ENCODE measurements at regions not wholly inside any gene's neighbourhood (a gene's known extent, or its start where the extent isn't known, plus 50 kb on each side); places are given as distances from the start of the nearest gene placed in this dataset.

DNA sequence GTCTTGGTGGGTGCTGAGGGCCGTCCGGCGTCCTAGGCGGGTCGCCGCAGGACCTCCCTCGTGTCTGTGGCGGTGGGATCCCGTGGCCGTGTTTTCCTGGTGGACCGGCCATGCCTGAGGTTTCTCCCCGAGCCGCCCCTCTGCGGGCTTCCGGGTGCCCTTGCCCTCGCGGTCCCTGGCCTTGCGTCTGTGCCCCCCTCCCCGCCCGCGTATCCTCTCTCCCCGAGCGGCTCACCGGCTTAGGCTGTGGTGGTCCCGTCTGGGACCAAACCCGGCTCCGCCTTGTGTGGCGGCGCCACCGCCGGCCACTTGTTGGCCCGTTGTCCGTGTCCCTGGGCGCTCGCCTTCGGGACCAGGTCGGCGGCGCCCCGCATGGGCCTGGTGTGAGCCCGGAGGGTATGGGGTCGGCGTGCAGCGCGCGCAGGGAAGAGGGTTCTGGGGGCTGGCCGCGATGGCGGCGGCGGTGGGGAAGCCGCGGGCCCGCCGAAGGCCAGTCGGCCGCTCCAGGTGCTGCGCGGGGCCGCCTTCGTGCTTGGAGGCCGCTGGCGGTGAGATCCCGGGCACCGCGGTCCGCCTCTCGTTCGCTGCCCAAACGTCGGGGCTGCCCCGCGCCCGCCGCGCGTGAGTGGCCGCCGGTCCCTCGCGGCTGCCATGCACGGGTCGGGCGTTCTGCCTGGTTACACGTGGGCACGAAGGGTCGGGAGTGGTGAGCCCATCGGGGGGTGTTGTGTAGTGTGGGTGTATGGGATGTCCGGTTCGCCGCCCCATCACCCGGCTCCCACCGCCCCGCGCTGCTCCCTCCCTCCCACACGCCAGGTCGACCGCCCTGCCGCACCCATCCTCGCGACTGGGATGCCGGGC, 3899.1 kb upstream of the OR11H1 start:
- DNase-seq (ENCODE audit: low read depth in 2 of 2), result no peak

DNA sequence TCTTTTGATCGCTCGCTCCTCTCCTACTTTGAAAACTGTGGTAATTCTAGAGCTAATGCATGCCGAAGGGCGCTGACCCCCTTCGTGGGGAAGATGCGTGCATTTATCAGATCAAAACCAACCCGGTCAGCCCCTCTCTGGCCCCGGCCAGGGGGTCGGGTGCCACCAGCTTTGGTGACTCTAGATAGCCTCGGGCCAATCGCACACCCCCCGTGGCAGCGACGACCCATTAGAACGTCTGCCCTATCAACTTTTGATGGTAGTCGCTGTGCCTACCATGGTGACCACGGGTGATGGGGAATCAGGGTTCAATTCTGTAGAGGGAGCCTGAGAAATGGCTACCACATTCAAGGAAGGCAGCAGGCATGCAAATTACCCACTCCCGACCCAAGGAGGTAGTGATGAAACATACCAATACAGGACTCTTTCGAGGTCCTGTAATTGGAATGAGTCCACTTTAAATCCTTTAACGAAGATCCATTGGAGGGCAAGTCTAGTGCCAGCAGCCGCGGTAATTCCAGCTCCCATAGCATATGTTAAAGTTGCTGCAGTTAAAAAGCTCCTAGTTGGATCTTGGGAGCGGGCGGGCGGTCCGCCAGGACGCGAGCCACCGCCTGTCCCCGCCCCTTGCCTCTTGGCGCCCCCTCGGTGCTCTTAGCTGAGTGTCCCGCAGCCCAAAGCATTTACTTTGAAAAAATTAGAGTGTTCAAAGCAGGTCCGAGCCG, 3898.2 kb upstream of the OR11H1 start:
- DNase-seq (ENCODE audit: low read depth in 2 of 2), result no peak

DNA sequence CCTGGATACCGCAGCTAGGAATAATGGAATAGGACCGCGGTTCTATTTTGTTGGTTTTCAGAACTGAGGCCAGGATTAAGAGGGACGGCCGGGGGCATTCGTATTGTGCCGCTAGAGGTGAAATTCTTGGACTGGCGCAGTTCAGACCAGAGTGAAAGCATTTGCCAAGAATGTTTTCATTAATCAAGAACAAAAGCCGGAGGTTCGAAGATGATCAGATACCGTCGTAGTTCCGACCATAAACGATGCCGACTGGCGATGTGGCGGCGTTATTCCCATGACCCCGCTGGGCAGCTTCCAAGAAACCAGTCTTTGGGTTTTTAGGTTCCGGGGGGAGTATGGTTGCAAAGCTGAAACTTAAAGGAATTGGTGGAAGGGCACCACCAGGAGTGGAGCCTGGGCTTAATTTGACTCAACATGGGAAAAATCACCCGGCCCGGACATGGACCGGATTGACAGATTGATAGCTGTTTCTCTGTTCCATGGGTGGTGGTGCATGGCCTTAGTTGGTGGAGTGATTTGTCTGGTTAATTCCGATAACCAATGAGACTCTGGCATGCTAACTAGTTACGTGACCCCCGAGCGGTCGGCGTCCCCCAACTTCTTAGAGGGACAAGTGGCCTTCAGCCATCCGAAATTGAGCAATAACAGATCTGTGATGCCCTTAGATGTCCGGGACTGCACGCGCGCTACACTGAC, 3897.5 kb upstream of the OR11H1 start:
- peak in 1 of 2 donors; percentile 35 for DNase-seq (ENCODE audit: low read depth in 2 of 2)

Data from lung microvascular endothelial cell (primary cell).